ENCODE measurements at regions not wholly inside any gene's neighbourhood (a gene's known extent, or its start where the extent isn't known, plus 50 kb on each side); places are given as distances from the start of the nearest gene placed in this dataset.
"Not testable (repeated sequence)": the region's sequence is repeated elsewhere in the genome, so short reads cannot be mapped to it uniquely, and the experiment has no call there.

GRCh38 chr12:87413784-87414183 is 615.4 kb downstream of the C12orf50 start:
- DNase-seq (ENCODE audit: low spot score) = no peak

DNA sequence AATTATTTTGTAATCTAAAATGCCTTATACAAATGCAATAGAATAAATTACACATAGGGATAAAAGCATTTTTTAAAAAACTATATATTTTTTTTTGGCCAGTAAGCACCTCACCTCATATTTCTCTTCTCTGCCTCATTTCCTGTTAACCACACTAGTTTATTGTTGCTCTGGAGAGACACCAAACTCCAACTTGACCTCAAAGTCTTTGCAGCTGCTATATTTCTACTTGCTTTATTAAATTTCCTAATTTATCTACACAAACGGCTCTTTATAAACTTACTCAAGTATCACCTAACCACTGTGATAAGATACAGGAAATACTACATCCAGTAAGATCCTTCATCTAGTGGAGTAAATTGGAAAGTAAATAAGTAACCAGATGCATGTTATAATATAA is 622.3 kb downstream of the C12orf50 start:
- DNase-seq (ENCODE audit: low spot score) = no peak

DNA sequence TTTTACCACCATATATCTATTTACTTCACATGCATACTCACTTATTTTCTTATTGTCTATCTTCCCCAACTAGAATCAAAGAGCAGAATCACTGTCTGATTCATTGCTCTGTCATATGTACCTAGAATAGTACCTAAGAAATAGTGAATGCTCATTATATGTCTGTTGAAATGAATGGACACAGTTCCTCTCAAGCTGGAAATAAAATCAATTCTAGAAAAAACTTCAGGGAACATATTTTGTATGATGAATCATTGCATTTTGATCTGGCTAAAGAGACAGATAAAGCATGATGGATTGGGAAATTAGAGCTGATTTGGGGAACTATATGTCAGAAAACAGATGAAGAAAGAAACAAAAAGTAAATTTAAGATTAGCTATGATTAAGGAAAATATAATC is 623.3 kb downstream of the C12orf50 start:
- DNase-seq (ENCODE audit: low spot score) = no peak

DNA sequence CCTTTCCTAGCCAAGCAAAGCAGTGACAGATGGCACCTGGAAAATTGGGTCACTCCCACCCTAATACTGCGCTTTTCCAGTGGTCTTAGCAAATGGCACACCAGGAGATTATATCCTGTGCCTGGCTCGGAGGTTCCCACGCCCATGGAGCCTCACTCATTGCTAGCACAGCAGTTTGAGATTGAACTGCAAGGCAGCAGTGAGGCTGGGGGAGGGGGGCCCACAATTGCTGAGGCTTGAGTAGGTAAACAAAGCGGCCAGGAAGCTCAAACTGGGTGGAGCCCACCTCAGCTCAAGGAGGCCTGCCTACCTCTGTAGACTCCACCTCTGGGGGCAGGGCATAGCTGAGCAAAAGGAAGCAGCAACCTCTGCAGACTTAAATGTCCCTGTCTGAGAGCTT is 635.0 kb downstream of the C12orf50 start:
- DNase-seq (ENCODE audit: low spot score) = not testable (repeated sequence)

GRCh38 chr12:87388376-87388775 is 640.8 kb downstream of the C12orf50 start:
- DNase-seq (ENCODE audit: low spot score) = no peak

DNA sequence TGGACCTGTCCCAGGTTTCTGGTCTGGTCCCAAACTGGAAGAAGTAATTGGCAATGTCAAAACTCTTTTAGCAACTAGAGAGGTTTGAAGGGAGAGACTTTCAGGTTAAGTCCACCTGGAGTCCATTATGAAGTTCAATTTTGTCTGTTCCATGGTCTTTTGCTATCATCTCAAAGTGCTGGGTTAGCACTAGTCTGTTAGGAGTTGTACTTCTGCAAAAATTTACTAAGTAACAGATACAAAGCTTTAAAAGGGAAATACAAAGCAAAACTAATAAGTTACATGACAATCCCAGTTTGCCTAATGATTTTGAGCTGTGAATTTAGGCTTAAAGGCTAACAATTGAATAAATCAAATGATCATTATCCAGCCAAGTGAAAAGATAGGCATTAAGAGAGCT is 643.9 kb downstream of the C12orf50 start:
- no peak for DNase-seq (ENCODE audit: low spot score)

GRCh38 chr12:87384226-87384625 is 645.0 kb downstream of the C12orf50 start:
- no peak for DNase-seq (ENCODE audit: low spot score)

DNA sequence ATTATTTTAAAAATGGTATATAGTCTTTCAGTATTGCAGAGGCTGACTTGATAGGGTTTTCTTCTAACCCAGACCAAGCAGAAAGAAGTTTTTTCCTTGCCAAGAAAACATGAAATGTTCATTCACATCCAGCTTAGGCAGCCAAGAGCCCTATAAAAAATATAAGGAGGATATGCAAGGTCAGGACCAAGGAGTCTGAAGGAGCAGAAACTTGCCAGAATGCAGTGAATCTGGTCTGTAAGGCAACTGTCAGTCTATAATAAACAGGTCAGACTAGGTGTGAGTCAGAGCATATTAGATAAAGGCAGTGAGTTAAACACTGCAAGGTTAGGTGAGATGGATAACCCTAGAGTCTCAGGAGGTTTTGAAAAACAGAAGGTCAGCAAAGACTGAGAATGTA is 645.5 kb downstream of the C12orf50 start:
- no peak for DNase-seq (ENCODE audit: low spot score)

DNA sequence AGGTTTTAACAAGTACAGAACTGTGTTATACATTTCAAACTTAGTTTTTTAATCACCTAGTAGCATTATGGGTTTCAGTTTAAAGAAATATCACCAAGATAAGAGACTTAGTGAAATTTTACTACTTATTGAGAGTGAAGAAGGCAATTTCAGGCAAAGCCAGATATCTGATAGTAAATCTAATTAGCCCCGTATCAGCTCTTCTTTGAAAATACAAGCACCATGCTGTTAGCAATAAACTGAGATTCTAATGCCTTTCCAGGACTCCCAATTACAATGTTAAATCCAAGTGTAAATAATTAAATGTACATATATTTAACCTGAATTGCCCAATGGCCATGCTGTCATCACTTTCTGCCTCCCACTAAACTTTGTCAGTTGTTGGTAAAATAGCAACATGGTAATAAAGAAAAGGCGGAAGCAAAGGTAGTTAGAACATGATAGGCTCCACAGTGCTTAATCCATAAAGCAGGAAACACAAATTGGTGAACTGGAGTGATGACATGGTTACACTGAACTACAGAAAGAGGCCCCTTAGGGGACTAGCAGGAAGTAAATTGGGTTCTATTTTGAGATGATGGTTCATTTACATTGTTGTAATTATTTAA is 646.1 kb downstream of the C12orf50 start:
- DNase-seq (ENCODE audit: low spot score) = no peak

- no peak for DNase-seq (ENCODE audit: low spot score)
Measured at GRCh38 chr12:87382436-87382835, 646.8 kb downstream of the C12orf50 start.

DNA sequence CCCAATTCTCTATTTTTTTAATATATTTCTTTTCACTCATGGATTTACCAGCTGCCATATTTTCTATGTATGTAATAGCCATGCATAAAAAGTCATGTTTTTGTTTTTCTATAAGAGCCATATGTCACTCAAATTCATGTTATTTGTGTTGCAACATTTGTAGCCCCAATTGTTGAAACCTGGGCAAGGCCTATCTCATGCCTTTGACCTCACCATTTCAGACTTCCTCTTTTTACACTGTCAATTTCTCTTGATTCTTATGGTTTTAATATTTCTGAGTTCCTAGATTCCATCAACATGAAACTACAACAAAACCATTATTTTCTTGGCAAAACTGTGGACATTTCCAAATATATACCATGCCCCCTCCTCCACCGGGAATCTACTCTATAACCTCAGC is 647.5 kb downstream of the C12orf50 start:
- DNase-seq (ENCODE audit: low spot score) = no peak

- DNase-seq (ENCODE audit: low spot score) = no peak
Measured at GRCh38 chr12:87378526-87378925, 650.7 kb downstream of the C12orf50 start.

DNA sequence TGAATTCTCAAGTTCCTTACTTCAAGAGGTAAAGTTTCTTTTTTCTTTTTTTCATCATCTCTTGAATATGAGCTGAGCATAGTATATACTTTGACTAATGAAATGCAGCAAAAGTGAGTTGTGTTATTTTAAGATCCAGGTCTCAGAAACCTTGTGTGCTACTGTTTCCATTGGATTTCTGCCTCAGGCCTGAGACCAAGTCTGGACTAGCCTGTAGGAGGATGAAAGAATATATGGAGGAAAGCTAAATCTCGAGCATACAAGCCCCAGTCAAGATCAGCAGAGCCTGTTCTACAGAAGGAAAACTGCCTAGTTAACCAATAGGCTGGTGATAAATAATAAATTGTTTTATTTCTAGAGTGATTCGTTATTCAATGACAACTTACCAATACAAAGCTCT is 652.5 kb downstream of the C12orf50 start:
- DNase-seq (ENCODE audit: low spot score) = no peak

- no peak for DNase-seq (ENCODE audit: low spot score)
Measured at GRCh38 chr12:87369161-87369560, 660.0 kb downstream of the C12orf50 start.

DNA sequence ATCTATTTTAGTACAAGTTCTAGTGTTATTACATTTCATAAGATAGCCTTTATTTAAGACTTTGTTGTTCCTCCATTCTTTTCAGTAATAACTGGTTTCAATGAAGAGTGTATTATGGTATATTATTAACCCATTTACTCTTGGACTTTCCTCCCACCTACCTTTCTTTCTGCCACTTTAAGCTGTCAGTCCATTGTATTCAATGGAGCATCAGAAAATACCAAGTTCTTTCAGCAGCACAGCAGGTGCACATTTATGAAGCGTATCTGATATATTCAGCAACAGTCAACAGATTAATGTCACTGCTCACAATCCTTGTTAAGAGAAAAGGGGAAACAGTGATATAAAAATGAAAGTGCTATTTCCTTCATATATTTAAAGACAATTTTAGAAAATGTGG is 660.9 kb downstream of the C12orf50 start:
- DNase-seq (ENCODE audit: low spot score) = no peak

DNA sequence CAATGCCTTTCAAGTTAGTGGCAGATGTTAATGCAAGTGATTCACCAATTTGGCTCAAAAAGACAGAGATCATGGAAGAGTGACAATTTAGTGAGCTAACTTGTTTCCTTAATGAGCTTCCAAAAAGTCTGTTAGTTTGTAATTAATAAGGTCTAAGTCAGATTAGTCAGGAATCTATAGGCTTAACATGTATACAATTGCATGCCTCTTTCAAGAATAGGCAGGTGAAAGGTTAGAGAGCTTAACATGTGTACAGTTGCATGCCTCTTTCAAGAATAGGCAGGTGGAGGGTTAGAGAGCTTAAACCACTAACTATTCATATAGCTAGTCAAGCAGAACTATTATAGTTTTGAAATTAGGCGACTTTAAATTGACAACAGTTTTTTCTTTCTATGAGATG is 663.8 kb downstream of the C12orf50 start:
- no peak for DNase-seq (ENCODE audit: low spot score)

DNA sequence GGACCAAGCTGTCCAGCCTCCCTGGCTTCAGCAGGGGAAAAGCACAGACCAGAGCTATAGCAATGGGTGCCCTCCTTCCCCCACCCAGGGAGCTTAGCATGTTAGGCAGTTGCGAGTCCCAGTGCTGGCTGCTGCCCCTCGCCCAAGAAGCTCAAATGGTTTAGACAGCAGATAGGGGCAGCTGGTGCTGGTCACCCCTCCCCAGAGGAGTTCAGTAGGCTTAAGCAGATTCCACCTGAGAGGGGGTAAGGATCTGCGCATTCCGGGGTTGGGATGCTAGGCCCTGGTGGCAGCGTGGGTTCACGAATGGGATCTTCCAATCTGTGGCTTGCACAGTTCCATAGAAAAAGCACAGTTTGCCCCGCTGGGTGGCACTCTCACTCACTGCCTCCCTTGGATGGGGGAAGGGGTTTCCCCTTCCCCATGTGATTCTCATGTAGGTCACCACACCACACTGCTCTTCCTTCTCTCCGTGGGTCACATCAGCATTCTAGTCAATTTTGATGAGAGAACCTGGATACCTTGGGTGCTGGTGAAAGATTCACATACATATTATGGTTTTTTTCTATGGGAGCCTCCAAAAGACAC is 665.6 kb downstream of the C12orf50 start:
- DNase-seq (ENCODE audit: low spot score) = no peak

DNA sequence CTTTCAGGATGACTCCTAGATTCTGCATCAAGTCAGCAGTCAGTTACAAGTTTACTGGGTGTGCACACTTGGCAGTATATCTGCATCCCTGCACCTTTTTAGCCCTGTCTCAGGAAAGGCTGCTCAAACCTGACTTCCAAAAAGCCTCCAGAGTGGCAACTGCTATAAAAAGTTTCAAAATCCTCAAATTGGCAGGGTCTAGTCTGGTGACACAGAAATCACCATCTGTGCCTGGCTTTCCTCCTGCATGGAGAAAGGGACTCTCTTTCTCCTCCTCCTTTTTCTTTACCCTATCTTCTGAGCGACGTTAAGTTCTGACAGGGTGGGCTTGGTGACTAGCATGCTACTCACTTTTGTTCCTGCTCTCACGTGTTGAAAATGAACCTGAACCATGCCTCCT is 679.5 kb downstream of the C12orf50 start:
- no peak for DNase-seq (ENCODE audit: low spot score)

- DNase-seq (ENCODE audit: low spot score) = no peak
Measured at GRCh38 chr12:87348071-87348470, 681.1 kb downstream of the C12orf50 start.

- DNase-seq (ENCODE audit: low spot score) = no peak
Measured at GRCh38 chr12:87344699-87345098, 684.5 kb downstream of the C12orf50 start.

- no peak for DNase-seq (ENCODE audit: low spot score)
Measured at GRCh38 chr12:87338681-87339080, 690.5 kb downstream of the C12orf50 start.

GRCh38 chr12:87336814-87337336 is 692.3 kb downstream of the C12orf50 start:
- DNase-seq (ENCODE audit: low spot score) = no peak

GRCh38 chr12:87332987-87333726 is 696.0 kb downstream of the C12orf50 start:
- no peak for DNase-seq (ENCODE audit: low spot score)

Data from SW480 (cell line).